Astrocyte (in vitro differentiated cells and primary cell): ENCODE measurements at regions not wholly inside any gene's neighbourhood (a gene's known extent, or its start where the extent isn't known, plus 50 kb on each side); places are given as distances from the start of the nearest gene placed in this dataset.
A peak's percentile ranks its signal among the peaks of the same experiment; 100 is the strongest.

Experiments
- DNase-seq: peaks from one replicate; pipeline ENCODE4 v3.0.0-alpha.2; 2010; ENCODE audit warnings: low read depth
- FAIRE-seq: peaks from 2 replicates; lab custom pipeline; 2011; peaks lifted over from hg19 to GRCh38; lab: Jason Lieb, UNC
- H2AFZ ChIP-seq: 2 replicates; pipeline ENCODE4 v1.6.0; 2012; ENCODE audit warnings: low read depth, low read length, inconsistent platforms
- H3K27ac ChIP-seq: 2 replicates; pipeline ENCODE4 v1.5.1; 2011; ENCODE audit warnings: low read depth, low read length, inconsistent platforms
- H3K27me3 ChIP-seq: 2 replicates; pipeline ENCODE4 v1.6.0; 2011; ENCODE audit warnings: low read length, inconsistent platforms; ENCODE audit not compliant: insufficient read depth
- H3K36me3 ChIP-seq: 2 replicates; pipeline ENCODE4 v1.5.1; 2011; ENCODE audit warnings: low read length, inconsistent platforms; ENCODE audit not compliant: insufficient read depth
- H3K4me1 ChIP-seq: 2 replicates; pipeline ENCODE4 v1.5.1; 2011; ENCODE audit warnings: low read length, inconsistent platforms; ENCODE audit not compliant: insufficient read depth
- H3K4me2 ChIP-seq: 2 replicates; pipeline ENCODE4 v1.6.0; 2012; ENCODE audit warnings: low read length, inconsistent platforms
- H3K4me3 ChIP-seq: 2 replicates; pipeline ENCODE4 v1.5.1; 2011; ENCODE audit warnings: low read depth, mild to moderate bottlenecking, low read length, inconsistent platforms; ENCODE audit not compliant: insufficient read depth
- H3K79me2 ChIP-seq: 2 replicates; pipeline ENCODE4 v1.6.0; 2012; ENCODE audit warnings: mild to moderate bottlenecking, low read length, inconsistent platforms; ENCODE audit not compliant: insufficient read depth
- H3K9ac ChIP-seq: 2 replicates; pipeline ENCODE4 v1.6.0; 2012; ENCODE audit warnings: mild to moderate bottlenecking, low read length, inconsistent platforms
- H3K9me3 ChIP-seq: 2 replicates; pipeline ENCODE4 v1.5.1; 2012; ENCODE audit warnings: low read depth, mild to moderate bottlenecking, low read length, inconsistent platforms; ENCODE audit not compliant: insufficient read depth
- H4K20me1 ChIP-seq: 2 replicates; pipeline ENCODE4 v1.6.0; 2012; ENCODE audit warnings: low read length, inconsistent platforms; ENCODE audit not compliant: insufficient read depth
- H3K27ac Mint-ChIP-seq: one replicate; pipeline ENCODE4 v1.8.0; 2021; ENCODE audit warnings: mild to moderate bottlenecking, mixed read lengths; ENCODE audit not compliant: unreplicated experiment
- H3K27me3 Mint-ChIP-seq: one replicate; pipeline ENCODE4 v1.8.0; 2021; ENCODE audit warnings: low read depth, mixed read lengths; ENCODE audit not compliant: unreplicated experiment
- H3K36me3 Mint-ChIP-seq: one replicate; pipeline ENCODE4 v1.8.0; 2021; ENCODE audit warnings: low read depth, mixed read lengths; ENCODE audit not compliant: unreplicated experiment
- H3K4me1 Mint-ChIP-seq: one replicate; pipeline ENCODE4 v1.8.0; 2021; ENCODE audit warnings: low read depth, mixed read lengths; ENCODE audit not compliant: unreplicated experiment
- H3K4me3 Mint-ChIP-seq: one replicate; pipeline ENCODE4 v1.8.0; 2021; ENCODE audit warnings: mild to moderate bottlenecking, moderate library complexity, mixed read lengths; ENCODE audit not compliant: unreplicated experiment
- H3K9me3 Mint-ChIP-seq: one replicate; pipeline ENCODE4 v1.8.0; 2021; ENCODE audit warnings: mild to moderate bottlenecking, mixed read lengths; ENCODE audit not compliant: unreplicated experiment
- CTCF ChIP-seq: IDR thresholded peaks from 2 replicates; pipeline ENCODE4 v1.5.1; 2011; ENCODE audit warnings: low read depth, mild to moderate bottlenecking, inconsistent platforms, low read length, moderate library complexity; ENCODE audit not compliant: insufficient read depth
- EZH2 ChIP-seq: IDR thresholded peaks from 2 replicates; pipeline ENCODE4 v1.6.1; 2012; ENCODE audit warnings: mild to moderate bottlenecking, low read length, inconsistent platforms; ENCODE audit not compliant: insufficient read depth

GRCh38 chr12:80025638-80026037 lies 73.7 kb upstream of the OTOGL start:
- Histone ChIP-seq H2AFZ (no peak overlapping the region), H3K9me3 (peaks cover 5% of the 10 kb centered on the region), H3K4me3 (no peak overlapping the region), H3K79me2 (no peaks in the 10 kb centered on the region), H3K36me3 (no peaks in the 10 kb centered on the region), H3K27me3 (no peaks in the 10 kb centered on the region), H3K4me2 (no peak overlapping the region), H4K20me1 (no peaks in the 10 kb centered on the region), H3K4me1 (no peaks in the 10 kb centered on the region), H3K9ac (no peak overlapping the region), H3K27ac (no peak overlapping the region)
- Mint-ChIP-seq H3K9me3 (peaks cover 5% of the 10 kb centered on the region), H3K27me3 (no peaks in the 10 kb centered on the region), H3K36me3 (no peaks in the 10 kb centered on the region), H3K27ac (no peak overlapping the region), H3K4me3 (no peak overlapping the region), H3K4me1 (no peaks in the 10 kb centered on the region)
- no peak for TF ChIP-seq EZH2
- no peak for DNase-seq
- FAIRE-seq, result no peak

GRCh38 chr12:80019691-80020090 lies 79.6 kb upstream of the OTOGL start:
- peaks cover 2% of the 10 kb centered on the region for H3K36me3 Mint-ChIP-seq
- TF ChIP-seq EZH2, result no peak
- TF ChIP-seq CTCF, result no peak
- no peak for FAIRE-seq

GRCh38 chr12:80018119-80018518 lies 81.2 kb upstream of the OTOGL start:
- H3K9me3 Mint-ChIP-seq, result peaks cover 4% of the 10 kb centered on the region
- H3K9me3 ChIP-seq, result no peaks in the 10 kb centered on the region
- no peak for FAIRE-seq
- H3K4me1 ChIP-seq, result no peaks in the 10 kb centered on the region
- no peak overlapping the region for H3K9ac ChIP-seq
- H3K27ac Mint-ChIP-seq, result no peak overlapping the region
- H3K4me3 Mint-ChIP-seq, result no peak overlapping the region
- H3K36me3 Mint-ChIP-seq, result peaks cover 2% of the 10 kb centered on the region
- H3K4me2 ChIP-seq, result no peak overlapping the region
- DNase-seq, result no peak
- H3K4me3 ChIP-seq, result no peak overlapping the region
- no peaks in the 10 kb centered on the region for H3K27me3 ChIP-seq
- H2AFZ ChIP-seq, result no peak overlapping the region
- TF ChIP-seq CTCF, result no peak
- no peaks in the 10 kb centered on the region for H3K36me3 ChIP-seq
- H3K4me1 Mint-ChIP-seq, result peaks cover 8% of the 10 kb centered on the region
- no peaks in the 10 kb centered on the region for H3K27me3 Mint-ChIP-seq
- no peaks in the 10 kb centered on the region for H4K20me1 ChIP-seq
- H3K27ac ChIP-seq, result no peak overlapping the region
- H3K79me2 ChIP-seq, result no peaks in the 10 kb centered on the region

More at GRCh38 chr12:80019691-80020090, 79.6 kb upstream of the OTOGL start:
- Histone ChIP-seq H3K9me3 (no peaks in the 10 kb centered on the region), H3K36me3 (no peaks in the 10 kb centered on the region), H3K27me3 (no peaks in the 10 kb centered on the region), H3K27ac (no peak overlapping the region), H4K20me1 (no peaks in the 10 kb centered on the region), H3K4me1 (no peaks in the 10 kb centered on the region), H3K9ac (no peak overlapping the region), H3K79me2 (no peaks in the 10 kb centered on the region), H3K4me3 (no peak overlapping the region), H3K4me2 (no peak overlapping the region), H2AFZ (no peak overlapping the region)
- Mint-ChIP-seq H3K27me3 (no peaks in the 10 kb centered on the region), H3K4me3 (no peak overlapping the region), H3K27ac (peak overlapping the region; percentile 28), H3K4me1 (peaks cover 8% of the 10 kb centered on the region), H3K9me3 (peaks cover 2% of the 10 kb centered on the region)
- DNase-seq, result no peak
